K562 (cell line): ENCODE measurements at regions not wholly inside any gene's neighbourhood (a gene's known extent, or its start where the extent isn't known, plus 50 kb on each side); places are given as distances from the start of the nearest gene placed in this dataset.

Experiments
- ATAC-seq: fragments of 200-7000 bp; cut with Tn5 transposase; 3 replicates; pipeline ENCODE4 v1.9.1; 2020; ENCODE audit warnings: moderate library complexity
- BruUV-seq: library from RNA; stranded (reverse); fragments of 400-500 nt; replicated peaks from 2 replicates; lab custom pipeline; 2021; lab: Mats Ljungman, UMichigan
- CTCF ChIA-PET: fragments of 300-600 bp; formaldehyde crosslinking; extraction: SDS; loops from one replicate; lab custom pipeline; 2021; ENCODE audit warnings: low intra/inter-chr PET ratio; lab: Yijun Ruan, JAX
- POLR2A ChIA-PET: fragments of 300-600, 350-650 bp; sonication (Branson Sonifier 250); formaldehyde crosslinking; extraction: SDS; loops from one replicate; lab custom pipeline; 2021; ENCODE audit warnings: antibody characterized with exemption, inconsistent platforms; lab: Yijun Ruan, JAX
- DNase-seq, 4 experiments: peaks; one replicate each; pipeline versions ENCODE4 v3.0.0 to v3.0.0-alpha.2; 2011 to 2018; ENCODE audit warnings: low spot score in 3 of 4, mixed read lengths in 3 of 4; ENCODE audit errors: extremely low read depth in 1 of 4
- FAIRE-seq: peaks from 2 replicates; lab custom pipeline; 2011; peaks lifted over from hg19 to GRCh38; lab: Jason Lieb, UNC
- H2AFZ ChIP-seq: 2 replicates; pipeline ENCODE4 v1.6.0; 2011; ENCODE audit warnings: low read depth, low read length, control low read depth, inconsistent platforms
- H3K27ac ChIP-seq: fragments of 200-600 bp; 3 replicates; pipeline ENCODE4 v1.8.0; 2011; ENCODE audit warnings: low read depth, mild to moderate bottlenecking, control low read depth, inconsistent platforms, low read length, moderate library complexity, mixed read lengths; ENCODE audit errors: extremely low read depth
- H3K27me3 ChIP-seq, 2 experiments: fragments of 300-600 bp in 1 of 2; 2 replicates in 1 of 2; 3 replicates in 1 of 2; pipeline versions ENCODE4 v1.6.0 to v1.8.0; 2011; ENCODE audit warnings: inconsistent platforms in 2 of 2, low read length in 2 of 2, mild to moderate bottlenecking in 1 of 2, mixed read lengths in 1 of 2, moderate library complexity in 1 of 2; ENCODE audit not compliant: control insufficient read depth in 2 of 2, insufficient read depth in 2 of 2
- H3K36me3 ChIP-seq: fragments of 300-600 bp; 3 replicates; pipeline ENCODE4 v1.8.0; 2011; ENCODE audit warnings: mild to moderate bottlenecking, low read length, inconsistent platforms; ENCODE audit not compliant: control insufficient read depth, insufficient read depth
- H3K4me1 ChIP-seq, 2 experiments: fragments of 200-600 bp in 1 of 2; replicated peaks in 1 of 2; 2 replicates in 1 of 2; 3 replicates in 1 of 2; pipeline versions ENCODE4 v1.5.1 to v1.8.0; 2011; ENCODE audit warnings: inconsistent platforms in 2 of 2, low read length in 2 of 2, mild to moderate bottlenecking in 1 of 2, mixed read lengths in 1 of 2, moderate library complexity in 1 of 2; ENCODE audit not compliant: control insufficient read depth in 2 of 2, insufficient read depth in 2 of 2
- H3K4me2 ChIP-seq: 2 replicates; pipeline ENCODE4 v1.6.1; 2011; ENCODE audit warnings: low read length, control low read depth, inconsistent platforms, mixed read lengths; ENCODE audit not compliant: insufficient read depth
- H3K4me3 ChIP-seq: fragments of 200-600 bp; sonication (generic), shearing (Covaris generic); 2 replicates; pipeline ENCODE4 v1.5.1; 2016; ENCODE audit warnings: control low read depth, inconsistent platforms
- H3K79me2 ChIP-seq: fragments of 200-600 bp; 3 replicates; pipeline ENCODE4 v1.8.0; 2011; ENCODE audit warnings: low read length, inconsistent platforms; ENCODE audit not compliant: control insufficient read depth, insufficient read depth
- H3K9ac ChIP-seq, 2 experiments: 2 replicates each; pipeline versions ENCODE4 v1.6.0 to v1.6.1; 2011; ENCODE audit warnings: low read depth in 2 of 2, low read length in 2 of 2, control low read depth in 1 of 2, inconsistent platforms in 1 of 2, mild to moderate bottlenecking in 1 of 2, mixed read lengths in 1 of 2; ENCODE audit not compliant: insufficient read depth in 1 of 2
- H3K9me1 ChIP-seq: one replicate; pipeline ENCODE4 v1.6.0; 2011; ENCODE audit warnings: inconsistent platforms, mild to moderate bottlenecking, low read length, moderate library complexity; ENCODE audit not compliant: control insufficient read depth, insufficient read depth
- H3K9me3 ChIP-seq: replicated peaks from 2 replicates; pipeline ENCODE4 v1.5.1; 2011; ENCODE audit warnings: low read depth, low read length, inconsistent platforms; ENCODE audit not compliant: control insufficient read depth, insufficient read depth
- H4K20me1 ChIP-seq: replicated peaks from 2 replicates; pipeline ENCODE4 v1.6.1; 2011; ENCODE audit warnings: low read length, inconsistent platforms, mixed read lengths; ENCODE audit not compliant: control insufficient read depth, insufficient read depth
- CHD1 ChIP-seq: fragments of 200-600 bp; sonication (generic); IDR thresholded peaks from one replicate; pipeline ENCODE4 v1.6.1; 2012; ENCODE audit warnings: mild to moderate bottlenecking, moderate library complexity, low read length, inconsistent platforms
- KAT2B ChIP-seq: IDR thresholded peaks from one replicate; pipeline ENCODE4 v1.6.1; 2012; ENCODE audit warnings: low read depth, mild to moderate bottlenecking, control low read depth, inconsistent platforms, low read length, moderate library complexity
- POLR3G ChIP-seq: IDR thresholded peaks from 2 replicates; pipeline ENCODE4 v1.6.1; 2011; ENCODE audit not compliant: insufficient read length, insufficient replicate concordance; ENCODE audit errors: extremely low read depth
- RBM17 ChIP-seq: fragments of 200-400 bp; formaldehyde crosslinking; IDR thresholded peaks from 2 replicates; pipeline ENCODE4 v1.6.1; 2017; ENCODE audit warnings: low read depth, mild to moderate bottlenecking, low read length, borderline replicate concordance
- SNIP1 ChIP-seq: fragments of 450-650 bp; IDR thresholded peaks from 2 replicates; pipeline ENCODE4 v1.7.1; 2017; ENCODE audit warnings: low read depth, mild to moderate bottlenecking
- ZC3H11A ChIP-seq: IDR thresholded peaks from 2 replicates; pipeline ENCODE4 v1.6.1; 2012; ENCODE audit warnings: low read depth, low read length, improper control_type of control experiment
- ZZZ3 ChIP-seq: fragments of 450-650 bp; IDR thresholded peaks from 2 replicates; pipeline ENCODE4 v1.6.1; 2016; ENCODE audit warnings: antibody characterized with exemption, mild to moderate bottlenecking, moderate library complexity
- WGBS: fragments of 100-300 bp; shearing (Covaris generic); methylation state at CpG from one replicate; pipeline ENCODE4 v1.1.6; 2016; ENCODE audit warnings: low coverage, mixed read lengths; ENCODE audit not compliant: insufficient coverage; ENCODE audit errors: missing lambda C conversion rate; 5-methylcytosine and 5-hydroxymethylcytosine counted together
- in situ Hi-C: fragments of 300-500 bp; cut with MboI; formaldehyde crosslinking; loops from 4 replicates; pipeline ENCODE4 v1.15.0; 2018; ENCODE audit warnings: inconsistent platforms, mixed read lengths
- intact Hi-C: fragments of 100-400 bp; cut with micrococcal nuclease; formaldehyde crosslinking; loops from 2 replicates; pipeline ENCODE4 v1.14.2; 2022
- TF ChIP-seq, protein P1 (sequence below), 2 experiments: fragments of 450-650 bp; formaldehyde crosslinking in 1 of 2; IDR thresholded peaks; 2 replicates each; pipeline versions ENCODE4 v1.4.0 to v1.6.1; 2014 to 2020; ENCODE audit warnings: mild to moderate bottlenecking in 2 of 2, borderline replicate concordance in 1 of 2, low read depth in 1 of 2

DNA sequence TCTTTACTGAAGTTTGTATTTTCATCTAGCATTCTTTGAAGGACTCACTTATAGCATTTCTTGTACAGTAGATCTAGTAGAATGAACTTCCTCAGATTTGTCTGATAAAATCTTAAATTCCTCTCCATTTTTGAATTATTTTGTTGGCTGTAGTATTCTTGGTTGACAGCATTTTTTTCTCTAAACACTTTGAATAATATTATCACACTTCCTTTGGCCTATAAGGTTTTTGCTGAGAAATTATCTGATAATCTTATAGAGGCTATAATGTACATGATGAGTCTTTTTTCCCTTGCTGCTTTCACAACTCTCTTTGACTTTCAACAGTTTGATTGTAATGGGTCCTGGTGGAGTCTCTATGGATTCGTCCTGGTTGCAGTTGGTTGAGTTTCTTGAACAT is 169.5 kb downstream of the NOL4 start:
- Histone ChIP-seq H3K27me3 (no peaks in the 10 kb centered on the region), H3K9me1 (no peaks in the 10 kb centered on the region), H3K36me3 (no peaks in the 10 kb centered on the region), H3K9me3 (no peaks in the 10 kb centered on the region; the same call in 1 of the 2 replicates), H3K27ac (no peak overlapping the region), H3K9ac (no peak overlapping the region), H3K79me2 (no peaks in the 10 kb centered on the region), H4K20me1 (no peaks in the 10 kb centered on the region), H2AFZ (no peak overlapping the region), H3K4me1 (no peaks in the 10 kb centered on the region), H3K4me3 (no peak overlapping the region), H3K4me2 (no peak overlapping the region)
- no peak for ATAC-seq
- BruUV-seq = no TSS peak
- WGBS = 0% methylated on average over 1 of the region's 1 CpG
- ChIA-PET POLR2A (interaction anchor here (0.6 kb wide), 1 partner anchor 921 kb away, joined by 3 read pairs; no protein-coding TSS in a partner anchor), CTCF (no interaction called here)
- no peak for DNase-seq
- intact Hi-C loops = no loop called here
- FAIRE-seq = no peak
- in situ Hi-C loops = no loop called here
- TF ChIP-seq CHD1 (no peak), POLR3G (no peak), KAT2B (no peak), SNIP1 (no peak), RBM17 (no peak), ZC3H11A (no peak), ZZZ3 (no peak)
- TF ChIP-seq, protein P1, sequence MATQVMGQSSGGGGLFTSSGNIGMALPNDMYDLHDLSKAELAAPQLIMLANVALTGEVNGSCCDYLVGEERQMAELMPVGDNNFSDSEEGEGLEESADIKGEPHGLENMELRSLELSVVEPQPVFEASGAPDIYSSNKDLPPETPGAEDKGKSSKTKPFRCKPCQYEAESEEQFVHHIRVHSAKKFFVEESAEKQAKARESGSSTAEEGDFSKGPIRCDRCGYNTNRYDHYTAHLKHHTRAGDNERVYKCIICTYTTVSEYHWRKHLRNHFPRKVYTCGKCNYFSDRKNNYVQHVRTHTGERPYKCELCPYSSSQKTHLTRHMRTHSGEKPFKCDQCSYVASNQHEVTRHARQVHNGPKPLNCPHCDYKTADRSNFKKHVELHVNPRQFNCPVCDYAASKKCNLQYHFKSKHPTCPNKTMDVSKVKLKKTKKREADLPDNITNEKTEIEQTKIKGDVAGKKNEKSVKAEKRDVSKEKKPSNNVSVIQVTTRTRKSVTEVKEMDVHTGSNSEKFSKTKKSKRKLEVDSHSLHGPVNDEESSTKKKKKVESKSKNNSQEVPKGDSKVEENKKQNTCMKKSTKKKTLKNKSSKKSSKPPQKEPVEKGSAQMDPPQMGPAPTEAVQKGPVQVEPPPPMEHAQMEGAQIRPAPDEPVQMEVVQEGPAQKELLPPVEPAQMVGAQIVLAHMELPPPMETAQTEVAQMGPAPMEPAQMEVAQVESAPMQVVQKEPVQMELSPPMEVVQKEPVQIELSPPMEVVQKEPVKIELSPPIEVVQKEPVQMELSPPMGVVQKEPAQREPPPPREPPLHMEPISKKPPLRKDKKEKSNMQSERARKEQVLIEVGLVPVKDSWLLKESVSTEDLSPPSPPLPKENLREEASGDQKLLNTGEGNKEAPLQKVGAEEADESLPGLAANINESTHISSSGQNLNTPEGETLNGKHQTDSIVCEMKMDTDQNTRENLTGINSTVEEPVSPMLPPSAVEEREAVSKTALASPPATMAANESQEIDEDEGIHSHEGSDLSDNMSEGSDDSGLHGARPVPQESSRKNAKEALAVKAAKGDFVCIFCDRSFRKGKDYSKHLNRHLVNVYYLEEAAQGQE (IDR thresholded peaks at IDR 0.05; ENCODE audit: borderline replicate concordance) = no peak
- TF ChIP-seq, protein P1 (CRISPR knock-in tag; IDR thresholded peaks at IDR 0.05; ENCODE audit: low read depth) = no peak
